CD4-positive, alpha-beta T cell treated with Interleukin-10 for 1 hour (primary cell): ENCODE measurements at regions not wholly inside any gene's neighbourhood (a gene's known extent, or its start where the extent isn't known, plus 50 kb on each side); places are given as distances from the start of the nearest gene placed in this dataset.

ENCODE experiments used
- DNase-seq: peaks from one replicate; pipeline ENCODE4 v3.0.0-alpha.2; 2020

DNA sequence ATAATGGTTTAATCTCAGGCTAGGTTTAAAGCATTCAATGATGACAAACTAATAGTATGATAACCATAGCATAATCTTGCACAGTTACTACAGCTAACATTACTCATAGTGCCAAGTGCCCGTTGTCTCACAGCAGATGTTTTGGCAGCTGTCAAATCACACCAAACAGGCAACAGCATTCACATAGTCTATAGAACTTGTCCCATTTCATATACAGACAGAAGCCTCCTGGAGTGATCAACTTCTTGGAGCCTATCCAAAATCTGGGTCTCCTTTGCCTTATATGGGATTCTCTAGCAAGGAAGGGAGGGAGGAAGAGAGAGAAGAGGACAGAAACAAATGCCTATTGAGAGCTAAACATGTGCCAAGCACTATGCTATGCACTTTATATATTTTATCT lies 250.6 kb upstream of the ZP4 start:
- DNase-seq, result no peak

DNA sequence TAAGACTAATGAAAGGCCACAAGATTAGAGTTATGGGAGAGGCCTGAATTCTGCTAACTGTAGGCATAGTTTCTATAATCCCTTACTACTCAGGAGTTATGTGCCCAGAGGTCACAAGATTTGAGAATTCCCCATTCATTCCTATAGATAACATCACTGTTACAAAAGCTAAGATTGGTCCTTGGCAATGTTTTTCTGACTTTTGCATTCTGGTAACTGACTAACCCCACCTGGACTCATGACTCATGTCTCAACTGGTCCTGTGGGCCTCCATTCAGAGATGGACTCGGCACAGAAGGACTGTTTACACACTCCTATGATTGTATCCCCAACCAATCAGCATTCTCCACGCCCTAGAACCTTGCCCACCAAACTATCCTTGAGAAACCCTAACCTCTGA lies 249.0 kb upstream of the ZP4 start:
- DNase-seq, result no peak

DNA sequence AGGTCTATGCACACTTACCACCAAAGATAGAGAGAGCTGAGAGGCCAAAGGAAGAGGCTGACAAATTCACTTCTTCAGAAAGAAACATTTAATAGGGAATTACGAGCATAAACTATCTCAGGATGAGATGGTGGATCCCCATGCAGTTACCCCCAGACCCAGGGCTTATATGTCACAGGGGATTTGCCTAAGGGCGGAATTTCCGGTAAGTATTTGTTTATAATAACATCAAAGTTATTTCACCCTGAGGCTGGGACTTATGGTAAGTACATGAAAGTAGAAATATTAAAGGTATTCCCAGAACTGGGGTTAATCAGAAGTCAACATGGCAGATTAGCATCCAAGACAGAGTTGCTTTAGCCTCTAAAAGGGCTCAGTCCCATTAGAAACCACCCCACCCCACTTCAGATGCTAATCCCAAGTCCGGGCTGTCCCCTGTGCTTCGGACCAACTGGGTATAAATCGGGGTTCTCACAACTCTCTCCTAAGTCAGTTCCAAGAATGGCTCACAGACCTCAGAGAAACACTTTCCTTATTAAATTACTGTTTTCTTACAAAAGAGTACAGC lies 247.4 kb upstream of the ZP4 start:
- no peak for DNase-seq

DNA sequence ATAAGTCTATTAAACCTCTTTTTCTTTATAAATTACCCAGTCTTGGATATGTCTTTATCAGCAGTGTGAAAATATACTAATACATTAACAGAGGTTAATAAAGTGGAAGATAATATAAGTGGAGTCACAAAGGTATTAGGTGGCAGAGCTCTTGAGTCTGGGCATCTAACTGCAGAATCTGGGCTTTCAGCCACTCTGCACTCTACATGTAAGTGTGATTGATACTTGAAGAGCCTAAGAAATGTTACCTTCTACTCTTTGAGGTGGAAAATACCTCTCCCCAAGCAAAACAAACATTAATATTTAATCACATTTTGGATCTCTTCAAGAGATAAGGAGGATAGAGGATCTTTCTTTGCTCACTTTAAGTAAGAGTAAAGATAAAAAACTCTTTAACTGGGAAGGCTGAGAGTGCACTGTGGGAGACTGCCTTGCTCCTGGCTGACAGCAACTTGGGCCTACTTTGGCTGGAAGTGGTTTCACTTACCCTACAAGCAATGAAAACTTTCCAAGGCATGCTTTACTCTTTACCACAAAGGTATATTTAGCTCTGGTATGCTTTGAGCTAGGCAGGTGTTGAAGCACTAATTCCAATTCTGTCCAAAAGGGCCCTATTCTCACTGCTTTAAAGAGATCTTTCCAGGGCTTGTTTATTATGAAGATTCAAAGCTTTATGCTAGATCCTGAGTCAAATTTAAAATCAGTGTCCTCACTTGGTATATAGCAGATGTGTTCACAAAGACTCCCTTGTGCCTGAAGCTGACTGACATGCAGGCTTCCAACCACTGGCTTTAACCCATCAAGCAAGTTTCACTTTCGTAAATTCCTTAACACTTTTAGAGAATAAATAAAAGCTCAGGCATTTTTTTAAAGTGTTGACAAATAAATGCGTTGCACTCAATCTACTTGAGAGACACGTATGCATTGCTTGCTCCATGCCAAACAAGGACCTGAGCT lies 245.3 kb upstream of the ZP4 start:
- DNase-seq, result no peak

DNA sequence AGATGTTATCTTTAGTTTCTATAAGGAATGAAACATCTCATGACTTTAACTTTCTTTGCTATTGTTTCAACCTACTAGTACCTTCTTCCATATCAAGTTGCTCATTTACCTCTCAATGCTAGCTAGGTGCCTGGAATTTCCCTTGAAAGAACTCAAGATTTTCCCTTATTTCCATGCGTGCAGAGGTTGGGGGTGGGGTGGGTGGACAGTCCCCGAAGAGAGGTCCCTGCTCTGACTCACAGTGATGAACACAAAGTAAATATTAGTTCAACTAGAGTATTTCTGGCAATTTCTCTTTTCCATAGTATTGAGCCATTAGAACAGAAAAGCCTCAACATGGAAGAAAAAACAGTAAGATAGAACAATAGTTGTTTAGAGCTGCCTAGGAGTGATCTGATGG lies 239.0 kb upstream of the ZP4 start:
- DNase-seq, result no peak

DNA sequence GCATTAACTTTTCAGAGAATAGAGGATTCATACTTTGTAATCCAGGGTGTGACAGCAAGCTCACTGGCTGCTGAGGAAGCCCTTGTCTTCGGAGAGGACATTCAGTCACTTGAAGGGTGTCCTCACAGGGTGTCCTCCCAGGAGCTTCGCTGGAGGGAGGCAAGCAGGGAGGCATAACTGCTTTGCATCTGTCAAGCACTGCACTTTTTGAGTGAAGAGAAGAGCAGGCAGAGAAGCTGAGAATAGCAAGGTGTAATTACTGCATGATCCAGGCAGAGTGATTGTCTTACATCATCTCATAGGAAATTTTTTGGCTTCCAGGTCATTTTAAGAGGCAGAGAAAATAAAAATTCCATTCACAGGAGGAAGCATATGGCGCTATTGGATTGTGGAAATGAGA lies 232.5 kb upstream of the ZP4 start:
- DNase-seq, result no peak

DNA sequence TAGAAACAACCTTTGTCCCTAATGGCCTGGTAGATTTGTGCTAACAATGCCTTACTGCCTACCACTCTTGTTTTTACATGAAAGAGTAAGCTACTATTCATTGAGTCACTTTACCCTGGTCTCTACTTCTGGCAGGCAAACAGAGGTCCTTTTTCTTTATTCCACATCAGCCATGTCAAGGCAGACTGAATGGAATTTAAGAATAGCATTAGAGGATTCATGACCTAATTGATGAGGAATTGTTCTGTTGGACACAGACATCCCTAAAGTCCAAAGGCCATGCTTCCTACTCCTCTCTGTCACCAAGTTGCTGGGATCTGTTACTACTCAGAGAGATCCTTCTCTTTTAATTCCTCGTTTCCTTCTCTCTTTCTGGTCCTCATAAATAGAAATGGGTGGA lies 229.1 kb upstream of the ZP4 start:
- DNase-seq, result no peak

DNA sequence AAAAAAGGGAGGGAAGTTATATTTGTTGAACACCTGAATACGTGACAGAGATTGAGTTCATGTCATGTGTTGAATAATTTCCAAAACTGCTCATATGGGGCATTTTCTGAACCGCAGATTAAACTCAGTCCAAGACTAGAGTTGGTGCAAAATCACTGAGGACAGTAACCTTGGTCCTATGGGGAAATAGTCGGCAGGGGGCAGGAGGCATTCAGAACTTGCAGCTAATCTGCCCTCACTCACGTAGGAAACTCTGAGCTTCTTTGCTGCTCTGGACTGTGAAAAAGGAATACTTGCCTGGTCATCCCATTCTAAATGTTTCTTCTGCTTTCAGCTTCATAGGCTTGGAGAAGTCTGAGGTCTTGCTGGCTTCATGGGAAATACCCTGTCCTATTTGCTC lies 228.3 kb upstream of the ZP4 start:
- DNase-seq, result no peak

DNA sequence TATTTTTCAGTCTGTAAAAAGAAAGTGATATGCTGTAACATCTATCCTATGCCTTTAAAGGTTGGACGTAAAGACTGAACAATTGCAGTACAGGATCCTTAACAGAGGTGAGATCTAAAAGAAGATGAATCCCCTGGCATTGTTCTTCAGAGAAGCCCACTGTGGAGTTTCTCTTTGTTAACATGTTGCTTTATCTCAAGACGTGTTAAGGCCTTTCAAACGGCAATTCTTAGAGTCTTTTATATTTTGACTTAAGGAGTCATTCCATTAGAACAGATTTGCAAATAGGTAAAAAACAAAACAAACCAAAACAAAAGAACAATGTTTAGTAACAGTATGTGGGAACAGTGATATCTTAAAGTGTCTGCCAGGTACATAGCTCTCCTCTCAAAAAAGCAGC lies 225.1 kb upstream of the ZP4 start:
- DNase-seq, result no peak

DNA sequence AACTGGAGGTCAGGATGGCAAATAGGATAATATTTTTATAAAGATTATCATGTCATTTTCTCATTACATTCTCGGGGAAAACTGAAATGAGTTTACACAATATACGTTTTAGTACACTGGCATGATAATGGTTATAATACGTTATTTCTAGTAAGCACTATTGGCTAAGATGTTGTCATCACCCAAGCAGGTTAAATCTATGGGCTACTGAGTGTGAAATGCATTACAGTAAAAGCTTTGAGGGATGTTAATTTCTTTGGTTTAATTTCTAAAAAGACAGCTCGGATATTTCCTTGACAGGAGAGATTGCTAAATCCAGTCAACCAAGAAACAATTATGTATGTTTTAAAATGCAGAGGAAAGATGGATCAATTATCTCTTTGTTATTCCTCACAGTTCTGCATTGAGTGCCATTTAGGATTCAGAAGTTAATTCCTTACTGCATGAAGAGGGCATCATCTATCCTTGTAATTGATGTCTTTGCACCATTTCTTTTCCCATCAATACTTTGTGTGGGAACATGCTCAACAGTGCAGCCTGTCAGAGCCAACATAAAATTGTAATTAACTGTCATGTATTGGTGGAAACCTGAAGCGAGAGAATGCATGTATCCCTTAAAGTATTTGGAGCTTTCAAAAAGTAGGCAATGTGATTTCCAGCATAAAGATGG lies 222.4 kb upstream of the ZP4 start:
- DNase-seq, result no peak

DNA sequence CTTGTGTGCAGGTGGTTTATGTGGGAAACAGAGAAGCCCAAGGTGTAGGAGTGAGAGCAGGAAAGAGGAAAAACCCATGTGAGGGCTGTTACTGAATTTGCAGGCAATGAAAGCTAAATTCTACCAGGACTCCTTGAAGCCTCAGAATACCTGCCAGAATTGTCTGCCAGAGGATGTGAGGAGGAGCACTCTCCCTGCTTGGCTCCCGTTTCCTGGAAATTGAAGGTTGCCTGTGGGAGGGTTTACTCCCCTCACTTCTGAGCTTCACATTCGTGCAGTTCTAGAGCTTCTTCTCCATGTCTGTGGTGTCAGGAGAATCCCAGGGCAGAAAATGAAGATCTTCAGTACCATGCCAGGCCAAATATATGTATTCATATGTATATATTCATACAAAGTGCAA lies 220.8 kb upstream of the ZP4 start:
- no peak for DNase-seq

DNA sequence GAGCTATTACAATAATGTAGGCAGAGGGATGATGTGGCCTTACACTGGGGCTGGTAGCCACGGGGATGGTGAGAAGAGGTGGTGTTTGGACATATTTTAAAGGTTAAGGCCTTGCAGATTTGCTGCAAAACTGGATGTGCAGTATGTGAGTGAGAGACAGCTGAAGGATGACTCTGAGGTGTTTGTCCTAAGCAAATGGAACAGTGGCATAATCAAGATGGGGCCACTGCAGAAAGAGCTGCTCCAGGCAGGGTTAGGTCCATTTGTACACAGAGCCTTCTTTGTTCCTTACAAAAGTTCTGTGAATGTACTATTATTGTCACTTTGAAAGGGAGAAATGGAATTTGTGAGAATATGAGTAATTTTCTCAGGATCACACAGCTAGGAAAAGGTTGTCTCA lies 220.4 kb upstream of the ZP4 start:
- no peak for DNase-seq

DNA sequence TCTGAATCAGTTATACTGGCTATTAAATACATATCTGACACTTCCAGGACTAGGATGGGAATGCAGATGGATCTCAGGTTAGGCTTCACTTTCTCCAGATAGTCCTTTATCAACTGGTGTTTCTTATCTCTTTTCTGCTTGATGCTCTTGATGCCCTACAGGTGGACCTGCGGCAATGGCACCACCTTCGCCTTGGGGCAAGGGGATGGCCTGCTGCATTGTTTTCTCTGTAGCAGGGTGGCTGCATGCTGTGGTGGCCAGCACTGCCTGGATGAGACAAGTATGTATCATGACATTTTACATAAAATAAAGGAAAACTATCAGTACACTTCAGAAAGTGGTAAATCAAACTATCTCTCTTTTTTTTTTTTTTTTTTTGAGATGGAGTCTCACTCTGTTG lies 217.7 kb upstream of the ZP4 start:
- no peak for DNase-seq

DNA sequence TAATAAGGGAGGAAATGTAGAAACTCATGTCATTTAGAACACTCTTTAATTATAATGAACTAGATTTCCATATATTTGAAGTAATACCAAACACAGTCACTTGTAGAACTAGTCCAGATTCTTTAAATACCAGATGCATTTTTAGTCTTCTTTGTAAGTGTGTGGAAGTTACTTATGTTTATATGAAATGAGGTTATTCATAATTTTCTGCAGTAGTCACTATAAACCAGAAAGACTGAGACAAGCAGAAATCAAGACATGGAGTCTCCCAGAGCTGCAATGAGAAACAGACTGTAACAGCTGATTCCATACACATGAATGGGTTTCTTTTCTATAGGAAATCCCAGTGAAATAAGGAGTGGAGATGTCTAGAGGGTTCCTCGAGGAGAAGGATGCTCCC lies 216.6 kb upstream of the ZP4 start:
- no peak for DNase-seq

DNA sequence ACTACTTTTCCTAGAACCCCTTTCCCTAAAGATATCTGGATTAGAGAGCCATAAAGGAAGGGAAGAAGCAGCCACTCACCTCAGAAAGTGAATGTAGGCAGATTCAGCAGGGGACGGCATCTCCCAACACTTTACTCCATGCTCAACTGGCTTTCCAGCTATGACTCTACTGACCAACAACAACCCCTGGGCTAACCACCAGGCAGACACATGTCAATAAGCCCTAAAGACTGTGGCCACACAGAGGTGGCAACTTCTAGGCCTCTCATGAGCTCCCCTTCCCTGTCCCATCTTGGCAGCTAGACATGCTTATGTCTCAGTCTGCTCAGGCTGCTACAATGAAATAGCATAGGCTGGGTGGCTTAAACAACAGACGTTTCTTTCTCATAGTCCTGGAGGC lies 214.0 kb upstream of the ZP4 start:
- no peak for DNase-seq

DNA sequence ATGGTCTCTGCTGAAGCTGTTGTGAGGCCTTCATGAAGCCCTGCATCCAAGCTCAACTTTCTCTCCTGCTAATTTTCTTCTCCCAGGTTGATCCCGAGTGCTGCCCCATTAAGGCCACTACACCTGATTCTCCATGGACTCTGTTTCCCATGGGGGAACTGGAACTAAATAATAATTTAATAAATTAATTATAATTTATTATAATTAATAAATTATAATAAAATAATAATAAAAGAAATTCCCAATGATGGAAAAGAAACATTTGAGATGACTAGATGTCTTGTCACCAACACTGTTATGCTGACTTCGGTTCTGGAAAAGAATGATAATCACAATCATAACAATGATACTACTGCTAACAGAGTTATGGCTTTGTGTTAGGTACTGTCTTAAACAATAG lies 211.2 kb upstream of the ZP4 start:
- DNase-seq, result no peak

DNA sequence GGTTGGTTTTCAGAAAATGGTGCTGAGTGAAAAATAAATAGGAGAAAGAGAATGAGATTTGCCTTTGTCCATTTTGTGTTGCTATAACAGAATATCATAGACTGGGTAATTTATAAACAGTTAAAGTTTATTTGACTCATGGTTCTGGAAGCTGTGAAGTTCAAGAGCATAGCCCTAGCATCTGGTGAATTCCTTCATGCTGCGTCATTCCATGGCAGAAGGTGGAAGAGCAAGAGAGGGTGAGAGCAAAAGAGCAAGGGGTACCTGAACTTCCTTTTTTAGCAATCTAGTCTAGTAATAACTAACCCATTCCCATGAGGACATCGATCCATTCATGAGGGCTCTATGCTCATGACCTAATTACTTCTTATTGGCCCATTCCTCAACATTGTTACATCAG lies 209.1 kb upstream of the ZP4 start:
- DNase-seq, result no peak

DNA sequence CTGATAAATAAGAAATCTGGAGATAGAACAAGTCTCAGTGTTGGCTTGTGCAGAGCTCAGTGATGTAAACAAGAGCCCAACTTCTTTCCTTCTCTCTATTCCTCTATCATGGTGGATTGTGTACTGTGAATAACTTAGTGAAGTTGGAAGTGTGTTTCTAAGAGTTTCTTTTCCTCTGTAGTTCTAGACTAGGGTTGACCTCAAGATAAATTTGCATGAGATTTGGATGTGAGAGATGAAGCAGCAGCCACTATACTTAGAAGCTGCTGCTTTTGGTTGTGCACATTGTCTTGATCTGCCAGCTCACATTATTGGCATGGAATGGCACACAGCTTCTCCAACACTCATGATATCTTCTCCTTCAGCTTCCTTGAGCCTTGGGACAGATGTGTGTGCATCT lies 198.9 kb upstream of the ZP4 start:
- DNase-seq, result no peak

DNA sequence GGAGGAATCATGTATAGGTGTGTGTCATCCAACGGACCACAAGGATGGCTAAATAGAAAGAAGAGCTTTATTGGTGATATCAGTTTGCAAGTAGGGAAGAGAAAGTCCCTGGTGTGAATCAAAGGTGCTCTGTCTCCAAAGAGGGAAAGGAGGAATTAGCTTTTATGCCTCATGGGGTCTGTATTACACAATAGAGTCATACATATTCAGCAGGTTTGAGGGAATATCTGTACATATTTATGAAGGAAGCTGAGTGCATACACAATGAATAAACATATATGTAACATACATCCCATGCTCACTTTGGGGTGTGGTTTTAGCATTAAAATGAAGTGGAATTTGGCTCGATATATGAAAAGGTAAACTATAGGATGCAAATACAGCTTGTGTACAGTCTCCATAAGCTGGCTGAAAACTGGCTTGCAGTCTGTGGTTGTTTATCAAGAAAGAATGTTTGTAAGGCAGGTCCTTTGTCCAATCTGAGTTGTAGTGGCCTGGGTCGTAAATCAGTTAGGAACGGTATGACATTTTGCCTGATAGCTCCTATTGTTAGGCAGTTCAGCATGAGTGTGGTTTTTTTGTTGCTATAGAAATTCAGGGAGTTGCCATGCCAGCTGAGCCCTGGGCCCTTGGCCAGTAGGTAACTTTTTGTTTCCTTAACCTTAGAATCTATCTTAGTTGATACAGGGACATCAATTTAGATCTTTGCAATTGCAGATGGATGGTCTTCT lies 198.0 kb upstream of the ZP4 start:
- no peak for DNase-seq

DNA sequence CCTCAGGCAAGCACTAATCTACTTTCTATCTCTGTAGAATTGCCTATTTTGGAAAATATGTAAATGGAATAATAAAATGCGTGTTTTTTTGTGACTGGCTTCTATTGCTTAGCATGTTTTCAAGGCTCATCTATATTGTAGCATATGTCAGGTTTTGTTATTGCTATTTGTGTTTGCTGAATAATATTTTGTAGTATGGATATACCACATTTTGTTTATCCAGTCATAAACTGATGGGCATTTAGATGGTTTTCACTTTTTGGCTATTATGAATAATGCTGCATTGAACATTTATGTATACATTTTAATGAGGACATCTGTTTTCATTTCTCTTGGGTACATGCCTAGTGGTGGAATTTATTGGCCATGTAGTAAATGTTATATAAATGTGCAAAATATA lies 183.3 kb upstream of the ZP4 start:
- no peak for DNase-seq

DNA sequence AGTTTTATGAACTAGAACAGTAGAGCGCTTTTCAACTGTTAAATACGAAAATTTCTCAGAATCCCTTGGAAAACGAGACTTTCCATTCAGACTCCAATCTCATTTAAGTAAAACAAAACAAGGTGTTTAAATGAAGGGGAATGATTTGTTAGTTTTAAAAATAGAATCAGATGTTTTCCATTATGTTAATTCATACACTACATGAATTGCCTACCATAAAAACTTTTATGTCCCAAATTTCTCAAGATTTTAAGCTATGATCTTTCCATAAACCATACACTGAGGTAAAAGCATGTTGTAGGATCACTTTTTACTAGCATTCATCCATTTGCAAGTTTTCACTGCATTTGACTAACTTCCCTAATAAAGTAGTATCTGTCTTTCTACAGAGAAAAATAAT lies 180.3 kb upstream of the ZP4 start:
- DNase-seq, result no peak

DNA sequence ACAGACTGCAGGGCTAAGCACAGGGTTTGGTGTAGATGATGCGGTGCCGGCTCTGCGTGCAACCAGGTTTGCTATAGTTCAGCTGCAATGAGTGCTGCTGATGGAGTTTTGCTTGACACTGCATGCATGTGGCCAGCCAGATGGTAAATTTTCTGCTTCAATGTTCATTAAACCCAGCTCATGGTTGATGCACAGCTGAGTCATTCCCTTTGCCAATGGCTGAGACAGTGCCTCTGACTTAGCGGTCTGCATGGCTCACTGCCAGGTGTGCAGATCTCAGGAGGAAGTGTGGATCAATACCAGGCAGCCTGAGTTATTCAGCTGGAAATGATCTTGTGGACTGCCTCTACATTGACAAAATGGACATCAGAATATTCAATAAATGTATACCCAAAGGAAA lies 172.7 kb upstream of the ZP4 start:
- no peak for DNase-seq

DNA sequence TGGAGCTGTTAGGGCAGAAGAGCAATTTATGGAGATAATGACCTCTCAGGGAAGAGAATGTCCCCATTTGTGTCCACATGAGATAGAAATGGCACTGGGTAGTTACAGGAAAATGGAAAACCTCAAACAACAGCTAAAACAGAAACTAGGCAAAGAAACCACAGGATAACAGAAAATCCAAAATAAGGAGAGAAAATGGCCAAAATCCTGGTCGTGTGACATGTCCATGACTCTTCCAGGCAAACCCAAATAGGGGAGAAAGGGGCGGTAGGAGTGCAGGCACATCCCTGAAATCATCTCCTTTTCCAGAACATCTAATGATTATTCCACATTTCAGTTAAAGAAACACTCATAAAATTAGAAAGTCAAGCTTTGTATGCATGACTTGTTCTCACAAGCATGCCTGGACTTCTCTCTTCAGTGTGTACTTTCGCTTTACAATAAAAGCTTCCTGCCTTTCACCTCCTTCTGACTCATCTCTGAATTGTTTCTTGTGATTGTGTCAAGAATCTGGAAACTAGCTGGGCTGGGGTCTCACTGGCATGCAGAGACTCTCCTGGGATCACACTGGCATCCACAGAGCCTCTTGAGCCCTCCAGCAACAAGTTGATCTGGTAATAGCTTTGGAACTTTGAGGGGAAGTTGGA lies 171.4 kb upstream of the ZP4 start:
- DNase-seq, result no peak
